SK-N-SH (cell line): ENCODE measurements at regions not wholly inside any gene's neighbourhood (a gene's known extent, or its start where the extent isn't known, plus 50 kb on each side); places are given as distances from the start of the nearest gene placed in this dataset.

Source experiments
- CTCF ChIA-PET: fragments of 300-600, 350-600 bp; formaldehyde crosslinking; extraction: SDS; loops from one replicate; lab custom pipeline; 2021; lab: Yijun Ruan, JAX
- POLR2A ChIA-PET: fragments of 350-600 bp; sonication (Branson Sonifier 250); formaldehyde crosslinking; extraction: SDS; loops from one replicate; lab custom pipeline; 2020; ENCODE audit warnings: antibody characterized with exemption, inconsistent platforms; lab: Yijun Ruan, JAX
- DNase-seq: peaks from one replicate; pipeline ENCODE4 v3.0.0; 2012
- H2AFZ ChIP-seq: fragments of 200-600 bp; sonication (generic); 2 replicates; pipeline ENCODE4 v1.8.1; 2016; ENCODE audit warnings: antibody characterized with exemption, mild to moderate bottlenecking, low read depth
- H3F3A ChIP-seq: fragments of 200-600 bp; sonication (generic); replicated peaks from 2 replicates; pipeline ENCODE3; 2016; ENCODE audit warnings: antibody characterized with exemption, mild to moderate bottlenecking; ENCODE audit not compliant: insufficient read depth
- H3K27ac ChIP-seq, 2 experiments: fragments of 200-500 bp in 1 of 2; fragments of 200-600 bp in 1 of 2; sonication (Bioruptor generic) in 1 of 2; sonication (generic), shearing (Covaris generic) in 1 of 2; 2 replicates each; pipeline versions ENCODE4 v1.5.1 to v1.6.1; 2014 to 2016; ENCODE audit warnings: low read depth in 2 of 2, inconsistent platforms in 1 of 2, low read length in 1 of 2, mild to moderate bottlenecking in 1 of 2, mixed read lengths in 1 of 2
- H3K27me3 ChIP-seq: fragments of 200-600 bp; sonication (generic), shearing (Covaris generic); 2 replicates; pipeline ENCODE4 v1.6.1; 2016; ENCODE audit warnings: mixed run types; ENCODE audit not compliant: insufficient read depth
- H3K36me3 ChIP-seq, 2 experiments: fragments of 200-500 bp in 1 of 2; fragments of 200-600 bp in 1 of 2; sonication (Bioruptor generic) in 1 of 2; sonication (generic) in 1 of 2; replicated peaks in 1 of 2; 2 replicates each; pipeline versions ENCODE3 to v1.5.1; 2014 to 2016; ENCODE audit warnings: low read length in 1 of 2, mild to moderate bottlenecking in 1 of 2; ENCODE audit not compliant: insufficient read depth in 2 of 2, control insufficient read depth in 1 of 2
- H3K4me1 ChIP-seq, 2 experiments: fragments of 200-500 bp in 1 of 2; fragments of 200-600 bp in 1 of 2; sonication (Bioruptor generic) in 1 of 2; sonication (generic), shearing (Covaris generic) in 1 of 2; 2 replicates each; pipeline versions ENCODE4 v1.5.1 to v1.6.1; 2014 to 2016; ENCODE audit warnings: low read depth in 1 of 2, low read length in 1 of 2, mixed run types in 1 of 2; ENCODE audit not compliant: insufficient read depth in 2 of 2, control insufficient read depth in 1 of 2
- H3K4me2 ChIP-seq: fragments of 200-600 bp; sonication (generic), shearing (Covaris generic); 2 replicates; pipeline ENCODE4 v1.6.1; 2017; ENCODE audit warnings: mixed run types
- H3K4me3 ChIP-seq, 2 experiments: fragments of 200-500 bp in 1 of 2; fragments of 200-600 bp in 1 of 2; sonication (Bioruptor generic) in 1 of 2; sonication (generic), shearing (Covaris generic) in 1 of 2; 2 replicates each; pipeline versions ENCODE4 v1.5.1 to v1.8.1; 2014 to 2016; ENCODE audit warnings: low read depth in 2 of 2, inconsistent platforms in 1 of 2, low read length in 1 of 2, mild to moderate bottlenecking in 1 of 2, mixed read lengths in 1 of 2, moderate library complexity in 1 of 2
- H3K79me2 ChIP-seq: fragments of 200-600 bp; sonication (generic); 2 replicates; pipeline ENCODE4 v1.8.1; 2017; ENCODE audit warnings: mild to moderate bottlenecking; ENCODE audit not compliant: insufficient read depth
- H3K9ac ChIP-seq: fragments of 200-600 bp; sonication (generic); 2 replicates; pipeline ENCODE4 v1.6.1; 2017; ENCODE audit warnings: mixed run types
- H3K9me2 ChIP-seq: fragments of 200-600 bp; sonication (generic); 2 replicates; pipeline ENCODE4 v1.6.1; 2017; ENCODE audit warnings: mixed run types
- H3K9me3 ChIP-seq: fragments of 200-600 bp; sonication (generic); 2 replicates; pipeline ENCODE4 v1.6.1; 2017; ENCODE audit warnings: mixed run types, mild to moderate bottlenecking, moderate library complexity
- H4K20me1 ChIP-seq: fragments of 200-600 bp; sonication (generic); 2 replicates; pipeline ENCODE4 v1.6.1; 2017; ENCODE audit warnings: mild to moderate bottlenecking, mixed run types; ENCODE audit not compliant: insufficient read depth
- CHD2 ChIP-seq: fragments of 150-350 bp; IDR thresholded peaks from 2 replicates; pipeline ENCODE4 v1.6.1; 2018; ENCODE audit warnings: low read length; ENCODE audit not compliant: partially characterized antibody
- CTCF ChIP-seq: fragments of 200-600 bp; sonication (generic); IDR thresholded peaks from 2 replicates; pipeline ENCODE4 v1.6.1; 2017; ENCODE audit warnings: antibody characterized with exemption, mild to moderate bottlenecking, moderate library complexity
- ELF1 ChIP-seq: IDR thresholded peaks from 2 replicates; pipeline ENCODE4 v1.4.0; 2012
- FOXJ3 ChIP-seq: sonication (generic); formaldehyde crosslinking; IDR thresholded peaks from 2 replicates; pipeline ENCODE4 v1.5.1; 2020; ENCODE audit warnings: mild to moderate bottlenecking, missing genetic modification reagents
- GABPA ChIP-seq: IDR thresholded peaks from 2 replicates; pipeline ENCODE4 v1.4.0; 2012; ENCODE audit warnings: low read depth, mild to moderate bottlenecking
- GATA2 ChIP-seq: sonication (generic); formaldehyde crosslinking; IDR thresholded peaks from 2 replicates; pipeline ENCODE4 v1.5.0; 2020; ENCODE audit warnings: mild to moderate bottlenecking, missing genetic modification reagents
- MAX ChIP-seq: IDR thresholded peaks from 2 replicates; pipeline ENCODE4 v1.4.0; 2012; ENCODE audit warnings: low read depth
- MEF2A ChIP-seq: IDR thresholded peaks from 2 replicates; pipeline ENCODE4 v1.4.0; 2012; ENCODE audit warnings: low read depth, borderline replicate concordance
- NRF1 ChIP-seq: IDR thresholded peaks from 2 replicates; pipeline ENCODE4 v1.6.1; 2012; ENCODE audit warnings: low read depth, mild to moderate bottlenecking, low read length
- REST ChIP-seq: IDR thresholded peaks from 2 replicates; pipeline ENCODE4 v1.6.1; 2012; ENCODE audit warnings: mild to moderate bottlenecking, low read depth, low read length, moderate library complexity
- RFX5 ChIP-seq: IDR thresholded peaks from 2 replicates; pipeline ENCODE4 v1.6.1; 2012; ENCODE audit warnings: mild to moderate bottlenecking, improper control_type of control experiment, low read length
- SMC3 ChIP-seq: IDR thresholded peaks from 2 replicates; pipeline ENCODE4 v1.6.1; 2012; ENCODE audit warnings: low read depth, low read length, improper control_type of control experiment
- TCF12 ChIP-seq: IDR thresholded peaks from 2 replicates; pipeline ENCODE4 v1.4.0; 2012
- TEAD4 ChIP-seq: IDR thresholded peaks from 2 replicates; pipeline ENCODE4 v1.4.0; 2012; ENCODE audit warnings: mild to moderate bottlenecking, borderline replicate concordance; ENCODE audit not compliant: insufficient read depth
- USF1 ChIP-seq: IDR thresholded peaks from 2 replicates; pipeline ENCODE4 v1.4.0; 2012; ENCODE audit warnings: low read depth, borderline replicate concordance
- YY1 ChIP-seq: IDR thresholded peaks from 2 replicates; pipeline ENCODE4 v1.4.0; 2012; ENCODE audit warnings: low read depth, mild to moderate bottlenecking
- WGBS: methylation state at CpG from one replicate; pipeline ENCODE4 v1.1.6; 2017; ENCODE audit warnings: low lambda C conversion rate; 5-methylcytosine and 5-hydroxymethylcytosine counted together

- Histone ChIP-seq H3K79me2 (no peaks in the 10 kb centered on the region), H3K36me3 (no peaks in the 10 kb centered on the region), H2AFZ (no peak overlapping the region), H3F3A (no peaks in the 10 kb centered on the region), H3K4me3 (no peak overlapping the region), H3K9ac (no peak overlapping the region), H3K27ac (no peak overlapping the region), H3K9me3 (peaks cover 6% of the 10 kb centered on the region; the same call in 1 of the 2 replicates), H3K27me3 (no peaks in the 10 kb centered on the region), H3K9me2 (no peaks in the 10 kb centered on the region), H3K4me1 (no peaks in the 10 kb centered on the region), H4K20me1 (no peaks in the 10 kb centered on the region), H3K4me2 (no peak overlapping the region)
- WGBS, result 21% methylated on average over 1 of the region's 1 CpG
- TF ChIP-seq NRF1 (no peak), REST (no peak), YY1 (no peak), USF1 (no peak), FOXJ3 (CRISPR knock-in tag) (no peak), TEAD4 (no peak), ELF1 (no peak), CHD2 (no peak)
- DNase-seq, result no peak
- POLR2A ChIA-PET, result no interaction called here
- CTCF ChIA-PET, result interaction anchor here (0.9 kb wide), 1 partner anchor 80 kb away, joined by 3 read pairs; no protein-coding TSS in a partner anchor
Measured at GRCh38 chr7:10632712-10633111, 341.0 kb upstream of the PHF14 start.

GRCh38 chr7:10634239-10634638 lies 339.4 kb upstream of the PHF14 start:
- Histone ChIP-seq H3K79me2 (no peaks in the 10 kb centered on the region), H3K4me2 (no peak overlapping the region), H3K36me3 (no peaks in the 10 kb centered on the region), H3K27ac (no peak overlapping the region), H3K9me3 (peaks cover 6% of the 10 kb centered on the region; the same call in 1 of the 2 replicates), H3F3A (no peaks in the 10 kb centered on the region), H3K4me3 (no peak overlapping the region), H3K27me3 (no peaks in the 10 kb centered on the region), H3K9me2 (no peaks in the 10 kb centered on the region), H4K20me1 (no peaks in the 10 kb centered on the region), H3K4me1 (no peaks in the 10 kb centered on the region), H2AFZ (no peak overlapping the region), H3K9ac (no peak overlapping the region)
- DNase-seq, result no peak
- POLR2A ChIA-PET, result no interaction called here
- WGBS, result 18% methylated on average over 2 of the region's 2 CpGs
- CTCF ChIA-PET, result interaction anchor here (1.0 kb wide), 1 partner anchor 710 kb away, joined by 3 read pairs; no protein-coding TSS in a partner anchor
- no peak for TF ChIP-seq RFX5
- TF ChIP-seq MEF2A, result no peak
- no peak for TF ChIP-seq TEAD4
- no peak for TF ChIP-seq TCF12
- TF ChIP-seq GATA2, result no peak
- no peak for TF ChIP-seq ELF1
- no peak for TF ChIP-seq USF1
- no peak for TF ChIP-seq FOXJ3 (CRISPR knock-in tag)
- TF ChIP-seq NRF1, result no peak
- no peak for TF ChIP-seq REST
- TF ChIP-seq MAX, result no peak
- TF ChIP-seq GABPA, result no peak
- TF ChIP-seq SMC3, result no peak
- TF ChIP-seq CTCF, result no peak
